ENCODE measurements at regions not wholly inside any gene's neighbourhood (a gene's known extent, or its start where the extent isn't known, plus 50 kb on each side); places are given as distances from the start of the nearest gene placed in this dataset.

- TF ChIP-seq CTCF (IDR thresholded peaks at IDR 0.05; ENCODE audit: control extremely low read depth, extremely low read depth, low read depth, missing control alignments) = no peak
- ChIA-PET POLR2A (no interaction called here), CTCF (no interaction called here)
- DNase-seq (ENCODE audit: extremely low spot score) = no peak
These were observed 358.5 kb downstream of the RPS24 start for GRCh38 chr10:78392197-78392596.

GRCh38 chr10:78393094-78393493 is 359.4 kb downstream of the RPS24 start:
- POLR2A ChIA-PET = no interaction called here
- no peak for TF ChIP-seq CTCF (IDR thresholded peaks at IDR 0.05; ENCODE audit: control extremely low read depth, extremely low read depth, low read depth, missing control alignments)
- DNase-seq (ENCODE audit: extremely low spot score) = no peak
- CTCF ChIA-PET = no interaction called here

GRCh38 chr10:78394047-78394446 is 360.4 kb downstream of the RPS24 start:
- TF ChIP-seq CTCF (IDR thresholded peaks at IDR 0.05; ENCODE audit: control extremely low read depth, extremely low read depth, low read depth, missing control alignments) = no peak
- no peak for DNase-seq (ENCODE audit: extremely low spot score)
- POLR2A ChIA-PET = no interaction called here
- CTCF ChIA-PET = interaction anchor here (0.9 kb wide), 2 partner anchors 14 to 208 kb away, joined by 3 to 4 read pairs; no protein-coding TSS in a partner anchor

GRCh38 chr10:78395162-78395561 is 361.5 kb downstream of the RPS24 start:
- CTCF ChIA-PET = no interaction called here
- POLR2A ChIA-PET = no interaction called here
- no peak for TF ChIP-seq CTCF (IDR thresholded peaks at IDR 0.05; ENCODE audit: control extremely low read depth, extremely low read depth, low read depth, missing control alignments)
- DNase-seq (ENCODE audit: extremely low spot score) = no peak

- no peak for TF ChIP-seq CTCF (IDR thresholded peaks at IDR 0.05; ENCODE audit: control extremely low read depth, extremely low read depth, low read depth, missing control alignments)
- POLR2A ChIA-PET = no interaction called here
- DNase-seq (ENCODE audit: extremely low spot score) = no peak
- CTCF ChIA-PET = no interaction called here
These were observed 363.1 kb downstream of the RPS24 start for GRCh38 chr10:78396754-78397153.

GRCh38 chr10:78397786-78398185 is 364.1 kb downstream of the RPS24 start:
- no peak for DNase-seq (ENCODE audit: extremely low spot score)
- ChIA-PET POLR2A (interaction anchor here (0.6 kb wide), 1 partner anchor 640 kb away, joined by 6 read pairs; no protein-coding TSS in a partner anchor), CTCF (no interaction called here)
- no peak for TF ChIP-seq CTCF (IDR thresholded peaks at IDR 0.05; ENCODE audit: control extremely low read depth, extremely low read depth, low read depth, missing control alignments)

GRCh38 chr10:78398382-78398781 is 364.7 kb downstream of the RPS24 start:
- DNase-seq (ENCODE audit: extremely low spot score) = no peak
- POLR2A ChIA-PET = no interaction called here
- CTCF ChIA-PET = no interaction called here
- TF ChIP-seq CTCF (IDR thresholded peaks at IDR 0.05; ENCODE audit: control extremely low read depth, extremely low read depth, low read depth, missing control alignments) = no peak

All from GM10248 (cell line).